Left ventricle myocardium inferior (tissue), 1 donor: ENCODE measurements at regions not wholly inside any gene's neighbourhood (a gene's known extent, or its start where the extent isn't known, plus 50 kb on each side); places are given as distances from the start of the nearest gene placed in this dataset.

Source experiments
- DNase-seq: peaks from one replicate; pipeline ENCODE4 v3.0.0-alpha.2; 2020
- H3K27ac ChIP-seq: fragments of 200-600 bp; replicated peaks from 2 replicates; pipeline ENCODE4 v1.8.0; 2021
- H3K27me3 ChIP-seq: fragments of 200-600 bp; 2 replicates; pipeline ENCODE4 v1.8.0; 2021; ENCODE audit warnings: low read depth
- H3K36me3 ChIP-seq: fragments of 200-600 bp; 2 replicates; pipeline ENCODE4 v1.8.0; 2021
- H3K4me1 ChIP-seq: fragments of 200-600 bp; 2 replicates; pipeline ENCODE4 v1.8.0; 2021
- H3K4me3 ChIP-seq: fragments of 200-600 bp; 2 replicates; pipeline ENCODE4 v1.8.0; 2021; ENCODE audit warnings: mild to moderate bottlenecking, moderate library complexity
- H3K9me3 ChIP-seq: fragments of 200-600 bp; replicated peaks from 2 replicates; pipeline ENCODE4 v1.8.0; 2021
- CTCF ChIP-seq: fragments of 200-600 bp; IDR thresholded peaks from 2 replicates; pipeline ENCODE4 v1.8.0; 2021; ENCODE audit warnings: antibody characterized with exemption, mild to moderate bottlenecking, borderline replicate concordance
- intact Hi-C: fragments of 100-400 bp; cut with micrococcal nuclease; formaldehyde crosslinking; loops from one replicate; pipeline ENCODE4 v1.11.0; 2022
- donor health status: DM: no; HTN: yes; CAD: no; lungs with severe emphysema.

- intact Hi-C loops = no loop called here
- H3K27ac ChIP-seq = no peak overlapping the region
- TF ChIP-seq CTCF = no peak
- no peak for DNase-seq
- H3K4me1 ChIP-seq = no peaks in the 10 kb centered on the region
- no peaks in the 10 kb centered on the region for H3K9me3 ChIP-seq
- peaks cover 3% of the 10 kb centered on the region for H3K27me3 ChIP-seq
- H3K4me3 ChIP-seq = no peak overlapping the region
- no peaks in the 10 kb centered on the region for H3K36me3 ChIP-seq
Observed at GRCh38 chr6:168828800-168829199, 387.8 kb downstream of the SMOC2 start.

- intact Hi-C loops = no loop called here
- H3K27ac ChIP-seq = no peak overlapping the region
- H3K36me3 ChIP-seq = no peaks in the 10 kb centered on the region
- no peak for DNase-seq
- TF ChIP-seq CTCF = no peak
- no peaks in the 10 kb centered on the region for H3K4me1 ChIP-seq
- H3K9me3 ChIP-seq = no peaks in the 10 kb centered on the region
- H3K27me3 ChIP-seq = peaks cover 3% of the 10 kb centered on the region
- no peak overlapping the region for H3K4me3 ChIP-seq
Observed at GRCh38 chr6:168828035-168828434, 387.1 kb downstream of the SMOC2 start.

- Histone ChIP-seq H3K27ac (no peak overlapping the region), H3K9me3 (no peaks in the 10 kb centered on the region), H3K4me1 (no peaks in the 10 kb centered on the region), H3K4me3 (no peak overlapping the region), H3K27me3 (peaks cover 3% of the 10 kb centered on the region), H3K36me3 (no peaks in the 10 kb centered on the region)
- no peak for TF ChIP-seq CTCF
- DNase-seq = no peak
- intact Hi-C loops = no loop called here
Observed at GRCh38 chr6:168827586-168827871, 386.5 kb downstream of the SMOC2 start.

DNA sequence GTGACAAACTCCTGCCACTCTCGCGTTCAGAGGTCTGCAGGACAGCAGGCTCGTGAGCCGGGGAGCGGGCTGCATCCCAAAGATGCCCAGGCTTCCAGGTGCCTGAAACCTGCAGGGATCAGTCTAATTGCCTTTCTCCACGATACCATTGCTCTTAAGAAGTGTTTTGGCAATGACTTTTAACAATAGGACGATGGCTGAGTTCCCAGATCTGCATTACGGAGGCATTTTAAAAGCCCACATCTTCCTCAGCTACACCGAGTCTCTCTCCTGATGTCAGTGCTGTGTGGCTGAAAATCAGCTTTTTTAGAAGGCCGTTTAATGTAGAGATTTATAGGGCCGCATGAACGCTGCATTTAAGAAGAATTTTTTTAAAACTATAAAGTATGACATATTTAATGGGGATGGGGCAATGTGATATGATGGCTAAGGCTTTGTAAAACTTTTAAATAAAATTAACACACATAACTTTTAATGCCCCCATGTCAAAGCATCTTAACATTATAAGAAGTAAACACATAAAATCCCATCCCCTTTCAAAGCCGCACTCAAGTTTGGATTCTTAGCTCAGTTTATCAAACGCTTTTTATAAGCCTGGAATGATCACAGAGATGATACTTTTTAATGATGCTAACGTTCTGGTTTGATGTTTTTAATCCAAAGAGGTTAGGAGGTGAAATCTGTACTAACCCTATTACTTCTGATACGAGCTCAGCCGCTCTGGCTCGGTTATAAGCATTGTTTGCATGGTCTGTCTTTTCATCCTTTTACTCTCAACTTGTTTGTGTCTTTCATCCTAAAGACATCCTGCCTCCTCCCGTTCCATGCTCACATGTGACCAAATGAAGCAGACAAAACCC is 386.0 kb downstream of the SMOC2 start:
- no peak for DNase-seq
- Histone ChIP-seq H3K9me3 (no peaks in the 10 kb centered on the region), H3K4me3 (no peak overlapping the region), H3K4me1 (no peaks in the 10 kb centered on the region), H3K36me3 (no peaks in the 10 kb centered on the region), H3K27ac (no peak overlapping the region), H3K27me3 (peaks cover 3% of the 10 kb centered on the region)
- intact Hi-C loops = no loop called here
- no peak for TF ChIP-seq CTCF

GRCh38 chr6:168826078-168826390 is 385.1 kb downstream of the SMOC2 start:
- intact Hi-C loops = no loop called here
- no peak for TF ChIP-seq CTCF
- H3K4me3 ChIP-seq = no peak overlapping the region

More at GRCh38 chr6:168826078-168826390, 385.1 kb downstream of the SMOC2 start:
- H3K4me1 ChIP-seq = no peaks in the 10 kb centered on the region
- peaks cover 3% of the 10 kb centered on the region for H3K27me3 ChIP-seq
- no peaks in the 10 kb centered on the region for H3K36me3 ChIP-seq
- H3K27ac ChIP-seq = no peak overlapping the region
- H3K9me3 ChIP-seq = no peaks in the 10 kb centered on the region
- DNase-seq = no peak
